Vagina (tissue), 2 donors: ENCODE measurements at regions not wholly inside any gene's neighbourhood (a gene's known extent, or its start where the extent isn't known, plus 50 kb on each side); places are given as distances from the start of the nearest gene placed in this dataset.
A peak's percentile ranks its signal among the peaks of the same experiment; 100 is the strongest.
"Not testable (repeated sequence)": the region's sequence is repeated elsewhere in the genome, so short reads cannot be mapped to it uniquely, and the experiment has no call there.

Experiments
- DNase-seq, 2 donors: peaks; one replicate each; pipeline ENCODE4 v3.0.0-alpha.2; 2017; ENCODE audit errors: extremely low spot score in 2 of 2
- H3K27ac ChIP-seq: fragments of 200-600 bp; sonication (generic); one replicate; pipeline ENCODE4 v1.5.1; 2019
- H3K27me3 ChIP-seq: fragments of 200-600 bp; sonication (generic); one replicate; pipeline ENCODE4 v1.5.1; 2019
- H3K36me3 ChIP-seq, 2 donors: fragments of 200-600 bp; sonication (generic); one replicate each; pipeline ENCODE4 v1.5.1; 2017 to 2019
- H3K4me1 ChIP-seq: fragments of 200-600 bp; sonication (generic); one replicate; pipeline ENCODE4 v1.5.1; 2019
- H3K4me3 ChIP-seq, 2 donors: fragments of 200-600 bp; sonication (generic); 1 replicate in 1 of 2; 2 replicates in 1 of 2; pipeline ENCODE4 v1.5.1; 2016 to 2019
- H3K9me3 ChIP-seq: fragments of 200-600 bp; sonication (generic); one replicate; pipeline ENCODE4 v1.5.1; 2019
- POLR2AphosphoS5 ChIP-seq, 2 donors: sonication (generic); formaldehyde crosslinking; IDR thresholded peaks; one replicate each; pipeline ENCODE4 v1.9.0; 2017; ENCODE audit warnings: antibody characterized with exemption in 2 of 2, mild to moderate bottlenecking in 2 of 2, low read depth in 1 of 2; ENCODE audit not compliant: insufficient read depth in 1 of 2
- intact Hi-C: fragments of 100-400 bp; cut with DNase I; formaldehyde crosslinking; loops from one replicate; pipeline ENCODE4 v1.15.1; 2023

DNA sequence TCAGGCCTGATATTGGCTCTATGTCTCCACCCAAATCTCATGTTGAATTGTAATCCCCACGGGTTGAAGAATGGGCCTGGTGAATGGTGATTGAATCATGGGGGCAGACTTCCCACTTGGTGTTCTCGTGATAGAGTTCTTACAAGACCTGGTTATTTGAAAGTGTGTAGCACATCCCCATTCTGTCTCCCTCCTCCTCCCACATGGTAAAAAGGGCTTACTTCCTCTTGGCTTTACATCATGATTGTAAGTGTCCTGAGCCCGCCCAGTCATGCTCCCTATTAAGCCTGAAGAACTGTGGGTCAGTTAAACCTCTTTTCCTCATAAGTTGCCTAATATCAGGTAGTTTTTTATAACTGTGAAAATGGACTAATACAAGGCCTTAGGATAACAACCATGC is 158.8 kb upstream of the ZNG1F start:
- H3K9me3 ChIP-seq, intact Hi-C loops, H3K4me3 ChIP-seq, DNase-seq, H3K36me3 ChIP-seq, H3K4me1 ChIP-seq, H3K27ac ChIP-seq, H3K27me3 ChIP-seq: not testable (repeated sequence)

DNA sequence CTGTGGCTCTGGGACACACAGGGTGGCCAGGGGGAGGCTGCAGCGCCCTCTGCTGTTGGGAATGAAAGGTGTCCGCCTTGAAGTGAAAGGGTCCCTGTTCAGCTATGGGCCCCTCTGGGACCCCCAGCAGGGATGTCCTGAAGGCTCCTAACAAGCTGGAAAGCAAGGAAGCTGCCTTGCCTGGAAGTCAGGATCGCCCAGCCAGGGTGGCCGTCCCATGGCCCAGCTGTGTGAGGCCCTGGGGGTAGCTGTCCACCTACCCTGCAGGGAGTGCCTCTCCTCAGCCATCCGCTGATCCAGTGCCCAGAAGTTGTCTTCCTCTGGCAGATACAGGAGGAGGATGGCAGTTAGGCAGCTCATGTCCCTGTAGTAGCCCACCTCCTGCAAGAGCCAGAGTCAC is 143.4 kb upstream of the ZNG1F start:
- intact Hi-C loops, H3K27ac ChIP-seq, H3K27me3 ChIP-seq, H3K9me3 ChIP-seq, H3K36me3 ChIP-seq, DNase-seq, H3K4me3 ChIP-seq, H3K4me1 ChIP-seq: not testable (repeated sequence)

DNA sequence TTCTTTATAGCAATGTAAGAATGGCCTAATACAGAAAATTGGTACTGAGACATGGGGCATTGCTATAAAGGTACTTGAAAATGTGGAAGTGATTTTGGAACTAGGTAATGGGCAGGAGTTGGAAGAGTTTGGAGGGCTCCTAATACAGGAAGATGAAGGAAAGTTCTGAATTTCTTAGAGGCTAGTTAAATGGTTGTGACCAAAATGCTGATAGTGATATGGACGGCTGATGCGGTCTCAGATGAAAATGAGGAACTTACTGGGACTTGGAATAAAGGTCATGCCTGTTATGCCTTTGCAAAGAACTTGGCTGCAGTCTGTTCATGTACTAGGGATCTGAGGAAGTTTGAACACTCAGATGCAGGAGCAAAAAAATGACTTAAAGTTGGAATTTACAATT is 132.2 kb upstream of the ZNG1F start:
- H3K9me3 ChIP-seq, DNase-seq, H3K4me3 ChIP-seq, H3K27me3 ChIP-seq, intact Hi-C loops, H3K27ac ChIP-seq, H3K4me1 ChIP-seq, H3K36me3 ChIP-seq: not testable (repeated sequence)

DNA sequence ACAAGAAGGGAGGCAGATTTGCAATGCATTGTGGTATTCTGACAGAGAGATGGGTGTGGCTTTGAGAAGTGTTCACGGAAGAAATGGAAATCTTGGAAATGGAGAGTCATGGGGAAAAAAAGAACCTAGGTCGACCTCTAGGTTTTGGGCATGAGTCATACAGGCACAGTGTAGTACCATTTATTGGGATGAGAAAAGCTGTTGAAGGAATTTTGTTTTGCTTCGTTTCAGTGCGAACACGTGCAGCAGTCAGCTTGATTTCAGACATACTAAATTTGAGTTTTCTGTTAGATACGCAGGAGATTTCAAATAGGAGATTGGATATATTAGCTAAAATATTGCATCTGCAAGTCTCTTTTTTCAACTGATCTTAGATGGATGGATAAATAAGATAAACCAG is 119.8 kb upstream of the ZNG1F start:
- H3K27ac ChIP-seq, H3K4me1 ChIP-seq, H3K36me3 ChIP-seq, DNase-seq, H3K27me3 ChIP-seq, H3K4me3 ChIP-seq, intact Hi-C loops, H3K9me3 ChIP-seq: not testable (repeated sequence)

DNA sequence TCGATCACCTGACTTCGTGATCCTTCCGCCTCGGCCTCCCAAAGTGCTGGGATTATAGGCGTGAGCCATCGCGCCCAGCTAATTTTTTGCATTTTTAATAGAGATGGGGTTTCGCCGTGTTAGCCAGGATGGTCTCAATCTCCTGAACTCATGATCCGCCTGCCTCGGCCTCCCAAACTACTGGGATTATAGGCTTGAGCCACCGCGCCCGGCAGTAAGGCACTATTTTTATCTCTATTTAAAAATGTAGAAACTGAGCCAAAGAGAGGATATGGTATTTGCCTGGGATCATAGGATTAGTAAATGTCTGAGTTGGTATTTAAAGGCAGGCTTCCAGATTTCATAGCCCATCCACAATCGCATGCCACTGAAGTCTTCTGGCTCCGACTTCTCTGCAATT is 96.6 kb upstream of the ZNG1F start:
- H3K4me1 ChIP-seq, H3K36me3 ChIP-seq, H3K27ac ChIP-seq, intact Hi-C loops, DNase-seq, H3K27me3 ChIP-seq, H3K9me3 ChIP-seq, H3K4me3 ChIP-seq: not testable (repeated sequence)

DNA sequence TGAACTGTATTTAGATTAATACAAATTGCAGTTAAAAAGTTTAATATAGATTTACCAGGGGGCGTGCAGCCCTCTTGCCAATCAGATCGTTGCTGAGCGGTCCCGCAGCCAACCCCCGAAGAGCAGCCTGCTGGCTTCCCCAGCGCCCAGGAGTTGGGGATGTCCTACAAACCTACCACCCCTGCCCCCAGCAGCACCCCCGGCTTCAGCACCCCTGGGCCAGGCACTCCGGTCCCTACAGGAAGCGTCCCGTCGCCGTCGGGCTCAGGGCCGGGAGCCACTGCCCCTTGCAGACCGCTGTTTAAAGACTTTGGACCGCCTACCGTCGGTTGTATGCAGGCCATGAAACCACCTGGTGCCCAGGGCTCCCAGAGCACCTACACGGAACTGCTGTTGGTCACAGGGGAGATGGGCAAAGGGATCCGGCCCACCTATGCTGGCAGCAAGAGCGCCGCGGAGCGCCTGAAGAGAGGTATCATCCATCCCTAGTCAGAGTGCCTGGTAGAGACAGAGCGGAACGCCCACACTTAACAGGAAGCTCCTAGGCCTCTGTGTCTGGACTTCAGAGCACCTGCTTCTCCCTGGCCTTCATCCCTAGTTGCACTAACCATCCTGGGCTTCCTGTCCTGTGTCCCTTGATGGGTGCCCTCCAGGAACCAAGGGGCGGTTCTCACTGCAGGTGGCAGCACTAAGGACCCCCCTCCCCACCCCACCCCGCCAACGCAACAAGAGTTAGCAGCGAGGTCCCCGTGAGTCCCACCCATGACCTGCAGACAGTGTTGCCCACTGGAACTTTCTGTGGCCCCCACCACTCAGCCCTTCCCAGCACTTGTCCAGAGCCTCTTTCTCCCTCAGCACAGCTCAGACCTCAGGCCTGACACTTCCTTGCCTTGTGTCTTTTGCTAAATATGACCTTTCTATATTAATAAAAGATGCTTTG is 91.5 kb upstream of the ZNG1F start:
- intact Hi-C loops, H3K36me3 ChIP-seq, DNase-seq, H3K27ac ChIP-seq, H3K4me1 ChIP-seq, H3K9me3 ChIP-seq, H3K4me3 ChIP-seq, H3K27me3 ChIP-seq: not testable (repeated sequence)

DNA sequence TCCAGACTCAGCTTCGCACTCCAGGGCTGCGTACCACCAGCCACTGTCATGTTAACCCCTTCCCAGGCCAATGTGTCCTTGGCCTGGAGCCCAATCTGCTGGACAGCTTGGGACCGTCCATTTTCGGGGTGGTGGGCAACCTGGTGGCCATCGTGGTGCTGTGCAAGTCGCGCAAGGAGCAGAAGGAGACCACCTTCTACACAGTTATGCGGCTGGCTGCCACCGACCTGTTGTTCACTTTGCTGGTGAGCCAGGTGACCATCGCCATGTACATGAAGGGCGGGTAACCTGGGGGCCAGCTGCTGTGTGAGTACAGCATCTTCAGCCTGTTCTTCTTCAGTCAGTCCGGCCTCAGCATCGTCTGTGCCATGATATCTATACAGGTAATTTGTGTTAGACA is 90.3 kb upstream of the ZNG1F start:
- H3K27me3 ChIP-seq, H3K9me3 ChIP-seq, H3K4me1 ChIP-seq, H3K4me3 ChIP-seq, H3K27ac ChIP-seq, H3K36me3 ChIP-seq, intact Hi-C loops: not testable (repeated sequence)
- peak in 1 of 2 donors; percentile 12 for DNase-seq

DNA sequence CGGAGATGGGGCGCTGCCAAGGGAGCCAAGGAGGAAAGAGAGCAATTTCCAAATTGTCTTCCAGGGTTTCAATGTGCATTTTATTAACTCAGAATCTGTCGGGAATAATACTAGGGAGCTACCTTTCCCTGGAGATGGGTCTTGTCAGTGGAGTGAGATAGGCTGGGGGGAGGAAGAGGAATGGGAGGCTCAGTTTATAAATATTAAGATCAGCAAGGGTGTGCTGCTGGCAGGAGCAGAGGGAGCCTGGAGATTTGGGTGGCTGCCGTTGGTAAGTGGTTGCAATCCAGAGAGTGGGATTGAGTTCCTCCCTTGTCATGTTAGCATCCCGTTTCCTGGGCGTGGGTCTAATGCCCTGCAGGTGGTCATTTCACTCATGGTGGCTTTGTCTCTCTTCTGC is 89.9 kb upstream of the ZNG1F start:
- H3K9me3 ChIP-seq, intact Hi-C loops, H3K4me3 ChIP-seq, H3K36me3 ChIP-seq, H3K27me3 ChIP-seq, DNase-seq, H3K4me1 ChIP-seq, H3K27ac ChIP-seq: not testable (repeated sequence)

DNA sequence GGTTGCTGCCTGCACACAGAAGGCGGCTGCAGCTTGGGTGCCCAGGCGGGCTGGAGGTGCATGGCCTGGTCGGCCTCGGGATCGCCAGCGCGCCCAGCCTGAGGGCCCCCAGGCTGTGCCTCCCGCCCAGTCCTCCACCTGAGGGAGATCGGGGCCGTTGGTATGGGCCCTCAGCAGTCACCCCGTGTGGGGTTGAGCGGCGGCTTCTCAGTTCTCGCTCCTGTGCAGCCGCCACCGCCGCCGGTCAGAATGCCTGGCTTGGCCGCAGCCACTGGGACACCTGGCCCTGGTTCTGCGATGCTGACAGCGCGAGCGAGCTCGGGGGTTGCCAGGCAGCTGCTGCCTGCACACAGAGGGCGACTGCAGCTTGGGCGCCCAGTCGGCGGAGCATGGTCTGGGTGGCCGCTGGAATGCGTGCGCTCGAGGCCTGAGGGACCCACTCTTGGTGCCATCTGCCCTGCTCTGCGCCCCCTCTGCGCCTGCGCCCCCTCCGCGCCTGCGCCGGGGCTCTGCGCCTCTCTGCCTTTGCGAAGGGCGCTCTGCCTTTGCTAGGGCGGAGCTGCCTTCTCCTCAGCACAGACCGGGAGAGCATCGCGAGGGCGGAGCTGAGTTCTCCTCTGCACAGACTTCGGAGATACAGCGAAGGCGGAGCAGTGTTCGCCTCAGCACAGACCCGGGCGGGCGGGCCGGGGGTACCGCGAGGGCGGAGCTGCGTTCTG is 84.6 kb upstream of the ZNG1F start:
- H3K4me1 ChIP-seq, H3K27me3 ChIP-seq, intact Hi-C loops, H3K36me3 ChIP-seq, H3K27ac ChIP-seq, DNase-seq, H3K9me3 ChIP-seq: not testable (repeated sequence)
- peak in 1 of 2 donors; percentile 21 for TF ChIP-seq POLR2AphosphoS5 (IDR thresholded peaks at IDR 0.05; ENCODE audit: insufficient read depth in 1 of 2, low read depth in 1 of 2)
- peak overlapping the region; percentile 42 to 48 for H3K4me3 ChIP-seq

DNA sequence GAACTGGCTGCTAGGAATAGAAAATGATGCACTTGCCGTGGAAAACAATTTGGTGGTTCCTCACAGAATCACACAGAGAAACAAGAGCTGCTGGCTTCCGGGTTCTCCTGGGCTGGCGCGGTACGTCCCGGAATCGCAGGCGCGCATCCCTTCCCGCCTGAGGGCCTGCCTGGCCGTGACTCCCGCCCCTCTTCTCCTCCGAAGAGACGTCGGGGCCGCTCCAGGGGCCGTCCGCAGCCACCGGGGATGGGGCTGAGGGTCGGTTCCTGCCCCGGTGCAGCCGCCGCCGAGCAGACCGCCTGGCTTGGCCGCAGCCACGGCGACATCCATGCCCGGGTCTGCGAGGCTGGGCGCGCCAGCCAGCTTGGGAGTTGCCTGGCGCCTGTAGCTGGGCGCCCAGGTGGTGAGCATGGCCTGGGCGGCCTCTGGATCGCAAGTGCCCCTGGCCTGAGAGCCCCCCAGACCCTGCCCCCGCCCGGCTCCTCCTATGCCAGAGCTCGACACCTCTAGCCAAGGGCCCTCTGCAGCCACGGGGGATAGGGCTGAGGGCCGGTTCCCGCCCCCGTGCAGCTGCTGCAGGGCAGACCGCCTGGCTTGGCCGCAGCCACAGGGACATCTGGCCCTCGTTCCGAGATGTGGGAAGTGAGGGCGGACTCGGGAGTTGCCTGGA is 83.9 kb upstream of the ZNG1F start:
- H3K27ac ChIP-seq, H3K36me3 ChIP-seq, intact Hi-C loops, DNase-seq, H3K4me1 ChIP-seq, H3K27me3 ChIP-seq, H3K9me3 ChIP-seq: not testable (repeated sequence)
- H3K4me3 ChIP-seq = peak overlapping the region; percentile 37 to 38

DNA sequence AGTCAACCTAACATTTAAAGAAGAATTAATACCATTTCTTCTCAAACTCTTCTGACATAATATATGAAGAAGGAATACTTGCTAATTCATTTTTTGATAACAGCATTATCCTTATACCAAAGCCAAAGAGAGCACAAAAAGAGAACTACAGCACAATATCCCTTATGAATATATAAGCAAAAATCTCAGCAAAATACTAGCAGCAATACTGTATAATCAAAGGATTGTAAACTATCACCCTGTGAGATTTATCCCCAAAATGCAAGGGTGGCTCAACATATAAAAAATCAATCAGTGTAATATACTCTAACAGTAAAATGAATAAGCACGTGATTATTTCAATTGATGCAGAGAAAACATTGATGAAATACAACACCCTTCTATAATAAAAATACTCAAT is 81.9 kb upstream of the ZNG1F start:
- H3K27me3 ChIP-seq, H3K4me1 ChIP-seq, DNase-seq, H3K9me3 ChIP-seq, H3K27ac ChIP-seq, H3K36me3 ChIP-seq, intact Hi-C loops, H3K4me3 ChIP-seq: not testable (repeated sequence)

DNA sequence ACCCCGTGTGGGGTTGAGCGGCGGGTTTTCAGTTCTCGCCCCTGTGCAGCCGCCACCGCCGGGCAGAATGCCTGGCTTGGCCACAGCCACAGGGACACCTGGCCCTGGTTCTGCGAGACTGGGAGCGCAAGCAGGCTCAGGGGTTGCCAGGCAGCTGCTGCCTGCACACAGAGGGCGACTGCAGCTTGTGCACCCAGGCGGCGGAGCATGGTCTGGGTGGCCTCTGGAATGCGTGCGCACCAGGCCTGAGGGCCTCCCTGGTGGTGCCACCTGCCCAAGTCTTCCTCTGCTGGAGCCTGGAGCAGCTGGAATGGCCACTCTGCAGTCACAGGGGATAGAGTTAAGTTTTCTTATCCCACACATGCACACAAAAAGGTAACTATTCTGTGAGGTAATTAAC is 80.4 kb upstream of the ZNG1F start:
- H3K27me3 ChIP-seq, H3K4me1 ChIP-seq, H3K36me3 ChIP-seq, H3K4me3 ChIP-seq, intact Hi-C loops, H3K27ac ChIP-seq, H3K9me3 ChIP-seq: not testable (repeated sequence)
- DNase-seq = peak in 1 of 2 donors; percentile 94

DNA sequence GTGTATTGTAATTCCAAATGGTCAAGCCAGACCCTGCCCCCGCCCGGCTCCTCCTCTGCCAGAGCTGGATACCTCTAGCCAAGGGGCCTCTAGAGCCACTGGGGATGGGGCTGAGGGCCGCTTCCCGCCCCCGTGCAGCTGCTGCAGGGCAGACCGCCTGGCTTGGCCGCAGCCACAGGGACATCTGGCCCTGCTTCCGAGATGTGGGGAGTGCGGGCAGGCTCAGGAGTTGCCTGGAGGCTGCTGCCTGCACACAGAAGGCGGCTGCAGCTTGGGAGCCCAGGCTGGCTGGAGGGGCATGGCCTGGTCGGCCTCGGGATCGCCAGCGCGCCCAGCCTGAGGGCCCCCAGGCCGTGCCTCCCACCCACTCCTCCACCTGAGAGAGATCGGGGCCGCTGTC is 79.9 kb upstream of the ZNG1F start:
- H3K27me3 ChIP-seq, H3K27ac ChIP-seq, H3K4me3 ChIP-seq, intact Hi-C loops, H3K4me1 ChIP-seq, H3K36me3 ChIP-seq, H3K9me3 ChIP-seq: not testable (repeated sequence)
- peak in 1 of 2 donors; percentile 94 for DNase-seq
